HL-60 (cell line): ENCODE measurements at regions not wholly inside any gene's neighbourhood (a gene's known extent, or its start where the extent isn't known, plus 50 kb on each side); places are given as distances from the start of the nearest gene placed in this dataset.

Experiments used
- DNase-seq, 2 experiments: peaks; one replicate each; pipeline ENCODE4 v3.0.0-alpha.2; 2010 to 2020; ENCODE audit warnings: low read depth in 1 of 2, low spot score in 1 of 2
- H3K27ac ChIP-seq: fragments of 250-450 bp; sonication (Bioruptor Pico); replicated peaks from 2 replicates; pipeline ENCODE4 v1.5.1; 2020; ENCODE audit warnings: mild to moderate bottlenecking, moderate library complexity
- H3K27me3 ChIP-seq: fragments of 250-450 bp; sonication (Bioruptor Pico); 2 replicates; pipeline ENCODE4 v1.5.1; 2021; ENCODE audit warnings: mild to moderate bottlenecking, moderate library complexity; ENCODE audit not compliant: insufficient read depth, poor library complexity, severe bottlenecking
- H3K4me3 ChIP-seq: replicated peaks from 2 replicates; pipeline ENCODE4 v1.5.1; 2011; ENCODE audit warnings: mild to moderate bottlenecking, control low read depth, low read length; ENCODE audit not compliant: insufficient read depth
- CTCF ChIP-seq: IDR thresholded peaks from one replicate; pipeline ENCODE4 v1.5.1; 2011; ENCODE audit warnings: low read length, control low read depth, inconsistent platforms; ENCODE audit not compliant: insufficient read depth
- GABPA ChIP-seq: IDR thresholded peaks from 2 replicates; pipeline ENCODE4 v1.6.1; 2012; ENCODE audit warnings: low read depth
- POLR2AphosphoS5 ChIP-seq: IDR thresholded peaks from 2 replicates; pipeline ENCODE4 v1.6.1; 2012; ENCODE audit warnings: low read depth
- REST ChIP-seq: IDR thresholded peaks from 2 replicates; pipeline ENCODE4 v1.6.1; 2012; ENCODE audit warnings: low read depth; ENCODE audit not compliant: insufficient replicate concordance
- SPI1 ChIP-seq: IDR thresholded peaks from 2 replicates; pipeline ENCODE4 v1.6.1; 2012; ENCODE audit warnings: low read depth, mild to moderate bottlenecking, borderline replicate concordance

DNA sequence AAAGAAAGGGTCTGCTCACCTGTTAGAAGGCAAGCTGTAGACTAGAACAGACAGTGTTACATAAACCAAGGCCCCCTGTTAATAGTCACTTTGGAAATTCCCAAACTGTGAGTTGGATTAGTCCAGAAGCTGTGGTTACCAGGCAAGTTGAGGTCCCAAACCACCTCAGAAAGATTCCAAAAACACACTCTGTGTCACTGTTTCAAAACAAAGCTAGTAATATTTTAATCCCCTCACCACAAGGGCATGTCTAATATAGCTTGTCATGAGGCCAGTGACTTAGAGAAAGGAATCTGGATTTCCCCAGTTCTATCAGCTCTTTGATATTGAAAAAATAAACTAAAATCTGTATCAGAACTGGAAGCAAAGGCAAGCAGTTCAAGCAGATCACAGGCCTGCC, 244.6 kb downstream of the HAO1 start:
- Histone ChIP-seq H3K27me3 (no peaks in the 10 kb centered on the region), H3K4me3 (no peak overlapping the region), H3K27ac (no peak overlapping the region)
- no peak for DNase-seq
- no peak for TF ChIP-seq SPI1
- no peak for TF ChIP-seq CTCF
- no peak for TF ChIP-seq POLR2AphosphoS5
- no peak for TF ChIP-seq GABPA
- TF ChIP-seq REST = no peak

DNA sequence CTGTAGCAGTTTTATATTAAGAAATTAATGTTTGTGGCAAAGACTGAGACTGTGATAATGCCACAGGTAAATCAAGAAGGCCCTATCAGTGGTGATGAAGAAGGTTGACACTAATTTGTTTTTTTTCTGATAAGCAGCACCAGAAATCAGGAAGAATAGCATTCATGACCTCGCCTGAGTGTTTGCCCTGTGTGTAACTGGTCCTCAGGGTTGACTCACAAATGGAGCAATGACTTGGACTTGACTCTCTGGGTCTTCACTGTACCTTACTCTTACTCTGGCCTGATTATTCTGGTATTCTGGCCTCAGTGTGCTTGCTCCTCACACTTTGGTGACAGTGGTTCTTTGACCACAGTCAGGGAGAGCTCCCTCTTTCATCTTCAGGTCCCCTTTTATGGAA, 243.9 kb downstream of the HAO1 start:
- Histone ChIP-seq H3K4me3 (no peak overlapping the region), H3K27ac (no peak overlapping the region), H3K27me3 (no peaks in the 10 kb centered on the region)
- DNase-seq = no peak
- TF ChIP-seq POLR2AphosphoS5 (no peak), SPI1 (no peak), GABPA (no peak), REST (no peak), CTCF (no peak)

- Histone ChIP-seq H3K27ac (no peak overlapping the region), H3K27me3 (no peaks in the 10 kb centered on the region)
These were observed 238.1 kb downstream of the HAO1 start for GRCh38 chr20:7702141-7702540.

GRCh38 chr20:7703551-7703961, 236.7 kb downstream of the HAO1 start:
- no peak for TF ChIP-seq CTCF
- TF ChIP-seq POLR2AphosphoS5 = no peak
- TF ChIP-seq GABPA = no peak
- no peak for TF ChIP-seq REST
- TF ChIP-seq SPI1 = no peak
- H3K27me3 ChIP-seq = no peaks in the 10 kb centered on the region
- no peak overlapping the region for H3K27ac ChIP-seq
- DNase-seq = no peak
- H3K4me3 ChIP-seq = no peak overlapping the region

More at GRCh38 chr20:7702141-7702540, 238.1 kb downstream of the HAO1 start:
- no peak overlapping the region for H3K4me3 ChIP-seq
- TF ChIP-seq GABPA = no peak
- DNase-seq = no peak
